Activated T-helper 2 cell treated with anti-CD3 and anti-CD28 coated beads, Interferon-gamma antibody, Interleukin-2, Interleukin-4, amounts not matched to agents 10 μg/mL and 5 μg/mL and 100 μg/mL, durations not matched to agents 14 hours and 24 hours and 36 hours (primary cell): ENCODE measurements at regions not wholly inside any gene's neighbourhood (a gene's known extent, or its start where the extent isn't known, plus 50 kb on each side); places are given as distances from the start of the nearest gene placed in this dataset.
A peak's percentile ranks its signal among the peaks of the same experiment; 100 is the strongest.

Experiments used
- DNase-seq: peaks from one replicate; pipeline ENCODE4 v3.0.0; 2021; ENCODE audit warnings: low spot score
- H3K27ac Mint-ChIP-seq: one replicate; pipeline ENCODE4 v1.8.0; 2021; ENCODE audit warnings: mixed read lengths
- H3K27me3 Mint-ChIP-seq: one replicate; pipeline ENCODE4 v1.8.0; 2021; ENCODE audit warnings: low read depth, mixed read lengths
- H3K36me3 Mint-ChIP-seq: one replicate; pipeline ENCODE4 v1.8.0; 2021; ENCODE audit warnings: low read depth, mixed read lengths
- H3K4me1 Mint-ChIP-seq: one replicate; pipeline ENCODE4 v1.8.0; 2021; ENCODE audit warnings: low read depth, mixed read lengths
- H3K4me3 Mint-ChIP-seq: one replicate; pipeline ENCODE4 v1.8.0; 2021; ENCODE audit warnings: low read depth, mild to moderate bottlenecking, moderate library complexity, mixed read lengths
- H3K9me3 Mint-ChIP-seq: one replicate; pipeline ENCODE4 v1.8.0; 2021; ENCODE audit warnings: mixed read lengths
- intact Hi-C: fragments of 100-400 bp; cut with micrococcal nuclease; formaldehyde crosslinking; loops from one replicate; pipeline ENCODE4 v1.15.1; 2023

DNA sequence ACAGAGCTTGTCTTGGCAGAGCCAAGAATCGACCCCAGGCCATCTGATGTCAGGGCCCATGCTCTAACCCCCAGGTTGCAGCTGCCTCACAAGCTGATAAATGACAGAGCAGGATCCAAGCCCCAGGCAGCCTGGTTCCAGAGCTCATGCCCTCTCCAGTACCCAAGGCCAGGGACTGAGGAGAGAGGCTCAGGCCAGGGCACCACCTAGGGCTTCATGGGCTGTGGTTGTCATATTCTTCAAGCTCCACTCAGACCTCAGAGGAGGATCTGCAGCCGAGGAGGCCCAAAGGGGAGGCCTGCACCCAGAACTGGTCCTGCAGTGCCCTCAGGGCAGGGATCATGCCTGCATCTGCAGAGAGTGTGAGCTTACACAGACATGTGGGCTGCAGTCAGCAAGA lies 301.1 kb downstream of the MATN1 start:
- Mint-ChIP-seq H3K9me3 (no peaks in the 10 kb centered on the region), H3K27me3 (no peaks in the 10 kb centered on the region), H3K27ac (no peak overlapping the region), H3K4me3 (no peak overlapping the region), H3K4me1 (no peaks in the 10 kb centered on the region), H3K36me3 (no peaks in the 10 kb centered on the region)
- intact Hi-C loops, result no loop called here
- DNase-seq, result no peak

- no peaks in the 10 kb centered on the region for H3K9me3 Mint-ChIP-seq
- H3K36me3 Mint-ChIP-seq, result no peaks in the 10 kb centered on the region
- H3K4me1 Mint-ChIP-seq, result no peaks in the 10 kb centered on the region
- intact Hi-C loops, result no loop called here
- no peaks in the 10 kb centered on the region for H3K27me3 Mint-ChIP-seq
- no peak overlapping the region for H3K4me3 Mint-ChIP-seq
- no peak overlapping the region for H3K27ac Mint-ChIP-seq
- peak; percentile 1 for DNase-seq
These were observed 302.8 kb downstream of the MATN1 start for GRCh38 chr1:30420519-30421050.

GRCh38 chr1:30419831-30420230 lies 303.6 kb downstream of the MATN1 start:
- no peaks in the 10 kb centered on the region for H3K9me3 Mint-ChIP-seq
- no peaks in the 10 kb centered on the region for H3K27me3 Mint-ChIP-seq
- no peaks in the 10 kb centered on the region for H3K4me1 Mint-ChIP-seq
- H3K36me3 Mint-ChIP-seq, result no peaks in the 10 kb centered on the region
- no peak overlapping the region for H3K4me3 Mint-ChIP-seq
- H3K27ac Mint-ChIP-seq, result no peak overlapping the region
- intact Hi-C loops, result no loop called here
- no peak for DNase-seq

- Mint-ChIP-seq H3K27me3 (no peaks in the 10 kb centered on the region), H3K4me1 (no peaks in the 10 kb centered on the region), H3K36me3 (no peaks in the 10 kb centered on the region), H3K27ac (no peak overlapping the region), H3K4me3 (no peak overlapping the region), H3K9me3 (no peaks in the 10 kb centered on the region)
- intact Hi-C loops, result no loop called here
- DNase-seq, result peak; percentile 4
These were observed 304.3 kb downstream of the MATN1 start for GRCh38 chr1:30418939-30419720.

DNA sequence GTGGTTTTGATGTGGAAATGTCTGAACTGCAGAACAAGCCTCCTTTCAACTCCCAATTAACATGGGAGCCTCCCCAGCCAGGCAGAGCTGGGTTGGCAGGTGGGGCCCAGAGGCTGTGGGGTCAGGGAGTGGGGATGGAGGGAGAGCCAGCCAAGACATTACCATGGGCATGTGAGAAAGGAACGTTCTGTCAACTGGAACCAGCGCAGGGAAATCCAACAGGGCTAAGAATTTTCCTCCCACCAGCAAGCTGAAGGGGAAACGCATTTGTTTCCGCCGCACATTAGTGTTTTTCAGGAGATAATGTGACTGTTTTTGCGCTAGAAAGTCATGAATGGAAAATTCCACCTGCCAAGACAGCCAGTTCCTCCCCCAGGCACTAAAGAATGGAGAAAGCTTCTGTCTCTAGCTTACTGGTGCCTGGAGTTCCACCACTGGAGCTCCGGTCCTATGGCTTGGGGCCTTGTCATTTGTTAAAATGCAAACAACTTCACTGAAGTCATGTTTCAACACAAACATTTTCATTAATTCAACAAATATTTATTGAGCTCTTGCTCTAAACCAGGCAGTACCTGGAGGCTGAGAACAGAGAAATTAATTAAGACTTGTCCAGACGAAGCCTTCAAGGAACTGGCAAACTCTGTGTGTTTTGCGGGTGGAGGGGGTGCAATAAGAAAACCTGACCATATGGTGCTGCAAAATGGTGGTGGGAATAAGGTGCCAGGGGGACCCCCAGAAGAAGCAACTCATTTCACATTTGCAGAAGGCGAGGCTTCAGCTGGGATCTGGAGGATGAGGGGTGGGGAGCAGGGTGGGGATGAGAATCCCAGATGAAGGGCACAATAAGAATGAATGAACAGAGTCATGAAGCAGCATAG lies 305.1 kb downstream of the MATN1 start:
- Mint-ChIP-seq H3K9me3 (no peaks in the 10 kb centered on the region), H3K36me3 (no peaks in the 10 kb centered on the region)
- DNase-seq, result no peak

DNA sequence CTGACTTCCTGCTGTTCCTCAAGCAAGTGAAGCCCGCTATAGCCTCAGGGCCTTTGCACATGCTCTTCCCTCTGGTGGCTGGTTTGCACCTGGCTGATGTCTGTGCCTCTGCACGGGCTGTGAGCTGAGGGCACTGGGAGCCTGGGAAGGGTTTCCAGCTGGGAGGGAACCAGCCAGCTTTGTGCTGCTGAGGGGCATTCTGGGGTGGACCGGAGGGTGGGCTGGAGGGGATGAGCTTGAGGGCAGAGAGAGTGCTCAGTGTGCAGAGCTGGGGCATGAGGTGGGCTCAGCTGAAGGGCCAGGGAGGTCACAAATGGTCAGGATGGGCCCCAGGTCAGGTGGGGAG lies 305.7 kb downstream of the MATN1 start:
- H3K36me3 Mint-ChIP-seq, result no peaks in the 10 kb centered on the region
- no peak overlapping the region for H3K4me3 Mint-ChIP-seq
- intact Hi-C loops, result no loop called here
- no peak for DNase-seq
- no peaks in the 10 kb centered on the region for H3K9me3 Mint-ChIP-seq
- no peak overlapping the region for H3K27ac Mint-ChIP-seq
- H3K4me1 Mint-ChIP-seq, result no peaks in the 10 kb centered on the region
- no peaks in the 10 kb centered on the region for H3K27me3 Mint-ChIP-seq

More for the DNA sequence above, 305.1 kb downstream of the MATN1 start:
- H3K27me3 Mint-ChIP-seq, result no peaks in the 10 kb centered on the region
- intact Hi-C loops, result no loop called here
- no peak overlapping the region for H3K4me3 Mint-ChIP-seq
- H3K4me1 Mint-ChIP-seq, result no peaks in the 10 kb centered on the region
- no peak overlapping the region for H3K27ac Mint-ChIP-seq

DNA sequence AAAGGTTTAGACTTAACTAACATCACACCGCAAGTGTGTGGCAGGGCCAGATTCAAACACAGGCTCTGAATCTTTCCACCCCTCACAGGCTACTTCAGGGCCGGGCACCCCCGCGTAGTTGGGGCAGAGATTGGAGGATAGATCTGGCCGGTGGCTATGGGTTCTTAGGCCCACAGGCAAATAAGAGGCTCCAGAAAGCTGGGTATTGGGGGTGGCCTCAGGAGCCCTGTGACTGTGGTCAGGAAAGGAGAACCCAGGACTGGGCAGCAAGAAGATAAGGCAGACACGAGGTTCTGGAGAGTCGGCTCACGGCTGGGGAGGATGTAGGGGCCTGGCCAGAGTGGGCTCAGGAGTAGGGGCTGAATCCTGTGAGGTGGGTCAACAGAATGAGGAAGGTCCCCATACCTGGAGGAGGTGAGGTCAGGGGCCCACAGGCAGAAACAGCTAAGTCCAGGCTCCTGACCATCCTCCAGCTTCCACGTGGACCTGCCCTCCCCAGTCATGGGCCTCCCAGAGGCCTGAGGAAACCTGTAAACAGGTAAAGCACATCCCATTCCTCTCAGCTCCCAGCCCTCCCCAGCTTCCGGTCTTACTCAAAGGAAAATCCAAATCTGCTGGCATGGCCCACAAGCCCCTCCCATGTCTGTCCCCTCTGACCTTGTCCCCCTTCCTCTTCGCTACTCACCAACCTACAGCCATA lies 306.2 kb downstream of the MATN1 start:
- no peak for DNase-seq
- Mint-ChIP-seq H3K9me3 (no peaks in the 10 kb centered on the region), H3K27me3 (no peaks in the 10 kb centered on the region), H3K4me3 (no peak overlapping the region), H3K27ac (no peak overlapping the region), H3K36me3 (no peaks in the 10 kb centered on the region), H3K4me1 (no peaks in the 10 kb centered on the region)
- intact Hi-C loops, result no loop called here

GRCh38 chr1:30416221-30416820 lies 307.1 kb downstream of the MATN1 start:
- Mint-ChIP-seq H3K27me3 (no peaks in the 10 kb centered on the region), H3K36me3 (no peaks in the 10 kb centered on the region), H3K4me1 (no peaks in the 10 kb centered on the region), H3K27ac (no peak overlapping the region), H3K4me3 (no peak overlapping the region), H3K9me3 (no peaks in the 10 kb centered on the region)
- intact Hi-C loops, result no loop called here
- peak; percentile 2 for DNase-seq

DNA sequence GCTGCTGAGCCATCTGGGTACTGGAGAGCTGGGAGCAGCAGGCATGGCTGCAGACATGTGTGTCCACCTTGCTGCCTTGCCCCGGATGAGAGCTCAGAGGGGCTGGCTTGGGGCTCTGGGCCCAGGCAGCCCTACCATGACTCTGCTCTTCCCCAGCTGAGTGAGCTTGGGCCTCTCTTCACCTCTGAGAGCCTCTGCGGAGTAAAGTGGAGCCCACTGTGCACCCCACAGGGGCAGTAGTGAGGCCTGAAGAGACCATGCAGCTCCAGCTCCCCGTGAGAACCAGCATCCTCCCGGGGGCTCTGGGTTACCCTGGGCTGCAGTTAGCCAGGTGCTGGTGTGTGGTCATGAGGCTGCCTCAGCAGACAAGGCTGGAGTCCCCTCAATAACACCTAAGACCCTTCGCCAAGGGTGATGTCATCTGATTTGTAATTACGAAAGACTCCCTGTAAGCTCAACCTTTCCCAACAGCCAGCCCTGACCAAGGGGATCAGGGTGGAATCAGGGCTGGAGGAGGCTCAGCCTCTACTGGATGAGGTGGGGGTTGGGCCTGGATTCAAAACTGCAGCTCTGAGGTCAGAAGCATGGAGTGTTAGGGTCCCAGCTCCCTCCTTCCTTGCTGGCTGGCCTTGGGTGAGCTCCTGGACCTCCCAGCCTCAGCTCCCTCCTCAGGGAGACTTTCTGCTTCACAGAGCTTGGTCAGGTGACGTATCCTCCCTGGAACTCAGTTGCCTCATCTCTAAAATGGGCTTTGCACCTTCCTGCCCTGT lies 308.0 kb downstream of the MATN1 start:
- no peaks in the 10 kb centered on the region for H3K4me1 Mint-ChIP-seq
- H3K27me3 Mint-ChIP-seq, result no peaks in the 10 kb centered on the region
- no peaks in the 10 kb centered on the region for H3K9me3 Mint-ChIP-seq
- no peak overlapping the region for H3K4me3 Mint-ChIP-seq
- H3K36me3 Mint-ChIP-seq, result no peaks in the 10 kb centered on the region
- no peak overlapping the region for H3K27ac Mint-ChIP-seq
- peak; percentile 2 for DNase-seq
- intact Hi-C loops, result no loop called here

GRCh38 chr1:30414851-30415165 lies 308.6 kb downstream of the MATN1 start:
- intact Hi-C loops, result no loop called here
- no peak overlapping the region for H3K27ac Mint-ChIP-seq
- H3K36me3 Mint-ChIP-seq, result no peaks in the 10 kb centered on the region
- H3K4me3 Mint-ChIP-seq, result no peak overlapping the region
- H3K27me3 Mint-ChIP-seq, result no peaks in the 10 kb centered on the region
- no peaks in the 10 kb centered on the region for H3K9me3 Mint-ChIP-seq
- no peaks in the 10 kb centered on the region for H3K4me1 Mint-ChIP-seq
- DNase-seq, result peak; percentile 1

DNA sequence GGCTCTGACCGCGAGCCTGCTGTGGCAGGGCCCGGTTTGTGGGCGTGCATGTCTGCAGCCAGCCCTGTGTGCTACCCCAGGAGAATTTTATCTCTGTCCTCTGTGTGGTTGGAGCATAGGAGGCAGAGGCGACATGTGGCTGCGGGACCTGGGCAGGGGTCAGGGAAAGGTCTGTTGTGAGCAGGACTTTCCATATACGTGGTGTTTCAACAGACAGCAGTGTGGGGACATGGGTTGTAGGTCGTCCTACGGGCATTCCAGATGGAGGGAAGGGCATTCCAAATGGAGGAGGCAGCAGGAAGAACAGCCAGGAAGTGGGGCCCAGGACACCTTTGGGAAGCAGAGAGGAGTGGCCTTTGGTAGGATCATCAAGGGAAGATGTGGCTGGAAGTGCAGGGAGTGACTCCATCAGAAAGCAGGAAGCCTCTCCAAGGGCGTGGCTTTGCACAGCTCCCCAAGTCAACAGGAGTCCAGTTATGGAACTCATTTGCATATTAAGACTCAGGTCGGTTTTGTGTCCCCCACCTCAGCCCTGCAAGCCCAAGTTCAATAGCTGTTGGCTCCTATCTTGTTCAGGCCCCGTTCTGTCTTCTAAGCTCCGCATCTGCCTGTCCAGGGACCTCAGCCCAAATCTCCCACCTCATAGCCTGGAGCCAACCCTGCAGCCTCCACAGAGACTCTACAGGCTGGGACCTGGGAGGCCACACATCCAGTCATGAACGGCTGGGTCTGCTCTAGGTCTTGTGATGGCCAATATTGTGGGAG lies 309.1 kb downstream of the MATN1 start:
- intact Hi-C loops, result no loop called here
- Mint-ChIP-seq H3K4me1 (no peaks in the 10 kb centered on the region), H3K27ac (no peak overlapping the region), H3K27me3 (no peaks in the 10 kb centered on the region), H3K9me3 (no peaks in the 10 kb centered on the region), H3K36me3 (no peaks in the 10 kb centered on the region), H3K4me3 (no peak overlapping the region)
- DNase-seq, result peak; percentile 3
